HepG2 (cell line): ENCODE measurements at regions not wholly inside any gene's neighbourhood (a gene's known extent, or its start where the extent isn't known, plus 50 kb on each side); places are given as distances from the start of the nearest gene placed in this dataset.
A peak's percentile ranks its signal among the peaks of the same experiment; 100 is the strongest.

Experiments
- ATAC-seq: fragments of 200-7000 bp; cut with Tn5 transposase; 3 replicates; pipeline ENCODE4 v1.9.1; 2020; ENCODE audit warnings: mild to moderate bottlenecking, moderate library complexity
- BruUV-seq: library from RNA; stranded (reverse); fragments of 400-500 nt; replicated peaks from 2 replicates; lab custom pipeline; 2021; lab: Mats Ljungman, UMichigan
- CTCF ChIA-PET: fragments of 300-600 bp; formaldehyde crosslinking; extraction: SDS; loops from one replicate; lab custom pipeline; 2021; ENCODE audit warnings: low total read pairs, inconsistent platforms, low intra/inter-chr PET ratio; lab: Yijun Ruan, JAX
- POLR2A ChIA-PET: fragments of 350-600 bp; sonication (Branson Sonifier 250); formaldehyde crosslinking; loops from one replicate; lab custom pipeline; 2020; ENCODE audit warnings: antibody characterized with exemption, inconsistent platforms; lab: Yijun Ruan, JAX
- DNase-seq: peaks from one replicate; pipeline ENCODE4 v3.0.0-alpha.2; 2015; ENCODE audit warnings: low spot score
- FAIRE-seq: peaks from 3 replicates; lab custom pipeline; 2011; peaks lifted over from hg19 to GRCh38; lab: Jason Lieb, UNC
- H2AFZ ChIP-seq: one replicate; pipeline ENCODE4 v1.6.1; 2011; ENCODE audit warnings: low read length, inconsistent platforms
- H3K27ac ChIP-seq: fragments of 300-600 bp; 3 replicates; pipeline ENCODE4 v1.8.0; 2011; ENCODE audit warnings: mixed run types, mild to moderate bottlenecking, mixed read lengths, low read length, inconsistent platforms; ENCODE audit not compliant: insufficient read depth; ENCODE audit errors: extremely low read length
- H3K27me3 ChIP-seq, 2 experiments: fragments of 200-600 bp in 1 of 2; 2 replicates in 1 of 2; 3 replicates in 1 of 2; pipeline versions ENCODE4 v1.6.0 to v1.8.0; 2011; ENCODE audit warnings: low read length in 2 of 2, mild to moderate bottlenecking in 2 of 2, moderate library complexity in 2 of 2, inconsistent platforms in 1 of 2; ENCODE audit not compliant: insufficient read depth in 2 of 2, control insufficient read depth in 1 of 2
- H3K36me3 ChIP-seq, 2 experiments: fragments of 200-600 bp in 1 of 2; replicated peaks in 1 of 2; 2 replicates in 1 of 2; 3 replicates in 1 of 2; pipeline versions ENCODE4 v1.5.1 to v1.8.0; 2011; ENCODE audit warnings: low read length in 2 of 2, inconsistent platforms in 1 of 2; ENCODE audit not compliant: insufficient read depth in 2 of 2, control insufficient read depth in 1 of 2
- H3K4me1 ChIP-seq: 2 replicates; pipeline ENCODE4 v1.5.1; 2012; ENCODE audit warnings: low read length, inconsistent platforms; ENCODE audit not compliant: insufficient read depth
- H3K4me2 ChIP-seq: 2 replicates; pipeline ENCODE4 v1.6.0; 2011; ENCODE audit warnings: low read depth, low read length, inconsistent platforms
- H3K4me3 ChIP-seq, 3 experiments: fragments of 200-600 bp in 1 of 3; sonication (generic), shearing (Covaris generic) in 1 of 3; replicated peaks in 1 of 3; 2 replicates each; pipeline ENCODE4 v1.5.1; 2011 to 2016; ENCODE audit warnings: low read length in 3 of 3, inconsistent platforms in 2 of 3, low read depth in 2 of 3, mild to moderate bottlenecking in 2 of 3, control low read depth in 1 of 3, mixed read lengths in 1 of 3; ENCODE audit not compliant: insufficient read depth in 1 of 3
- H3K79me2 ChIP-seq: one replicate; pipeline ENCODE4 v1.6.1; 2011; ENCODE audit warnings: low read length, inconsistent platforms; ENCODE audit not compliant: insufficient read depth
- H3K9ac ChIP-seq: 2 replicates; pipeline ENCODE4 v1.6.0; 2011; ENCODE audit warnings: mild to moderate bottlenecking, low read depth, low read length, inconsistent platforms; ENCODE audit not compliant: insufficient read depth
- H3K9me3 ChIP-seq: 2 replicates; pipeline ENCODE4 v1.5.1; 2012; ENCODE audit warnings: mild to moderate bottlenecking, low read length
- H4K20me1 ChIP-seq: 2 replicates; pipeline ENCODE4 v1.6.0; 2011; ENCODE audit warnings: inconsistent platforms, mild to moderate bottlenecking, low read length, moderate library complexity; ENCODE audit not compliant: insufficient read depth
- ATF7 ChIP-seq, 2 experiments: fragments of 450-650 bp in 1 of 2; sonication (generic) in 1 of 2; formaldehyde crosslinking in 1 of 2; IDR thresholded peaks; 2 replicates each; pipeline versions ENCODE4 v1.4.0 to v1.6.1; 2016 to 2020; ENCODE audit warnings: antibody characterized with exemption in 1 of 2, mild to moderate bottlenecking in 1 of 2, missing genetic modification reagents in 1 of 2
- CREB1 ChIP-seq, 2 experiments: fragments of 450-650 bp in 1 of 2; IDR thresholded peaks; 2 replicates each; pipeline ENCODE4 v1.6.1; 2016 to 2017; ENCODE audit warnings: control low read depth in 1 of 2, mild to moderate bottlenecking in 1 of 2, missing compliant biosample characterization in 1 of 2, missing genetic modification characterization in 1 of 2
- CREM ChIP-seq, 2 experiments: sonication (generic) in 1 of 2; formaldehyde crosslinking in 1 of 2; IDR thresholded peaks; 2 replicates each; pipeline versions ENCODE4 v1.4.0 to v1.6.1; 2016 to 2020; ENCODE audit warnings: antibody characterized with exemption in 1 of 2, mild to moderate bottlenecking in 1 of 2, missing genetic modification reagents in 1 of 2
- ERF ChIP-seq: IDR thresholded peaks from 2 replicates; pipeline ENCODE4 v1.6.1; 2018; ENCODE audit warnings: missing biosample characterization, missing genetic modification reagents
- KLF16 ChIP-seq, 2 experiments: sonication (generic) in 1 of 2; formaldehyde crosslinking in 1 of 2; IDR thresholded peaks; 2 replicates each; pipeline versions ENCODE4 v1.6.1 to v1.8.0; 2016 to 2023; ENCODE audit warnings: missing genetic modification reagents in 2 of 2, missing compliant biosample characterization in 1 of 2
- REPIN1 ChIP-seq: sonication (generic); formaldehyde crosslinking; IDR thresholded peaks from 2 replicates; pipeline ENCODE4 v1.8.0; 2022; ENCODE audit warnings: missing genetic modification reagents, low read depth, mild to moderate bottlenecking, borderline replicate concordance
- RNF2 ChIP-seq: fragments of 450-650 bp; conservative IDR thresholded peaks from 2 replicates; pipeline ENCODE4 v1.6.1; 2016; ENCODE audit warnings: low read depth
- SIN3B ChIP-seq: fragments of 150-350 bp; IDR thresholded peaks from 2 replicates; pipeline ENCODE4 v1.6.1; 2014; ENCODE audit warnings: low read length
- SMARCE1 ChIP-seq: fragments of 450-650 bp; IDR thresholded peaks from 2 replicates; pipeline ENCODE4 v1.6.1; 2017; ENCODE audit warnings: borderline replicate concordance
- TOE1 ChIP-seq: sonication (generic); formaldehyde crosslinking; IDR thresholded peaks from 2 replicates; pipeline ENCODE4 v1.4.0; 2020; ENCODE audit warnings: mild to moderate bottlenecking, missing genetic modification reagents
- ZFAT ChIP-seq: sonication (generic); formaldehyde crosslinking; conservative IDR thresholded peaks from 2 replicates; pipeline ENCODE4 v1.8.1; 2023; ENCODE audit warnings: missing genetic modification reagents, inconsistent platforms
- ZFP36L1 ChIP-seq: sonication (generic); formaldehyde crosslinking; IDR thresholded peaks from 2 replicates; pipeline ENCODE4 v1.8.0; 2022; ENCODE audit warnings: mild to moderate bottlenecking, missing genetic modification reagents, moderate library complexity
- ZNF652 ChIP-seq: IDR thresholded peaks from 2 replicates; pipeline ENCODE4 v1.6.1; 2016; ENCODE audit warnings: low read depth, borderline replicate concordance
- WGBS: methylation state at CpG from one replicate; pipeline ENCODE4 v1.1.6; 2017; ENCODE audit warnings: low lambda C conversion rate; 5-methylcytosine and 5-hydroxymethylcytosine counted together
- in situ Hi-C: cut with HindIII; loops from 2 replicates; pipeline ENCODE4 v1.10.0; 2017; ENCODE audit warnings: low pct_unique_long_range_greater_than_20kb; ENCODE audit not compliant: extremely low pct_ligation_motif_present
- intact Hi-C: fragments of 100-400 bp; cut with micrococcal nuclease; formaldehyde crosslinking; loops from one replicate; pipeline ENCODE4 v1.10.0; 2022; ENCODE audit not compliant: unreplicated experiment

DNA sequence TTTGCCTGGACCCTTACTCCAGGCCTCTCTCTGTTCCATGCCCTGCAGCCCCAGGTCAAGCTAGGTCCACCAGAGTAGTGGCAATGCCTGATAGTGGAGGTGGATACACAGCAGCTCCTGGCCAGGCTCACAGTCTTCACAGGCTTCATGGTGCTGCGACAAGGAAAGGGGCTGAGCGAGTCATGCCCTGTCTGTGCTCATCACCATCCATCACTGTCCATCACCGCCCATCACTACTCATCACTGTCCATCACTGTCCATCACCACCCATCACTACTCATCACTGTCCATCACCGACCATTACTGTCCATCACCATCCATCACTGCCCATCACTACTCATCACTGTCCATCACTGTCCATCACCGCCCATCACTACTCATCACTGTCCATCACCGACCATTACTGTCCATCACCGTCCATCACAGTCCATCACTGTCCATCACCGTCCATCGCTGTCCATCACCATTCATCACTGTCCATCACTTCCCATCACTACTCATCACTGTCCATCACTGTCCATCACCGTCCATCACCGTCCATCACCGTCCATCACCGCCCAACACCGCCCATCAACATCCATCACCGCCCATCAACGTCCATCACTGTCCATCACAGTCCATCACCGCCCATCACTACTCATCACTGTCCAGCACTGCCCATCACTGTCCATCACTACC lies 57.1 kb upstream of the OTOS start:
- Histone ChIP-seq H3K27ac (no peak overlapping the region), H3K9me3 (no peaks in the 10 kb centered on the region), H3K4me1 (no peaks in the 10 kb centered on the region), H3K79me2 (no peaks in the 10 kb centered on the region), H3K4me2 (no peak overlapping the region), H3K9ac (no peak overlapping the region), H3K36me3 (no peaks in the 10 kb centered on the region), H2AFZ (no peak overlapping the region), H3K27me3 (peaks cover 9 to 60% of the 10 kb centered on the region in 2 experiments), H4K20me1 (no peaks in the 10 kb centered on the region), H3K4me3 (no peak overlapping the region)
- no peak for TF ChIP-seq RNF2
- no peak for TF ChIP-seq ZFP36L1 (CRISPR knock-in tag)
- no peak for TF ChIP-seq ZNF652
- TF ChIP-seq SMARCE1, result no peak
- 0 out of 2 replicates have a peak, but pooled peaks have one; percentile 9 for TF ChIP-seq ATF7 (IDR thresholded peaks at IDR 0.05)
- TF ChIP-seq ATF7 (CRISPR knock-in tag; IDR thresholded peaks at IDR 0.05), result no peak
- TF ChIP-seq TOE1 (CRISPR knock-in tag), result no peak
- no peak for TF ChIP-seq REPIN1 (CRISPR knock-in tag)
- TF ChIP-seq ERF, result no peak
- peak; percentile 54; the same call in 1 of the 2 replicates for TF ChIP-seq CREB1 (IDR thresholded peaks at IDR 0.05)
- no peak for TF ChIP-seq CREB1 (CRISPR knock-in tag; IDR thresholded peaks at IDR 0.05)
- TF ChIP-seq CREM (IDR thresholded peaks at IDR 0.05), result no peak
- no peak for TF ChIP-seq CREM (CRISPR knock-in tag; IDR thresholded peaks at IDR 0.05)
- TF ChIP-seq KLF16 (CRISPR knock-in tag; IDR thresholded peaks at IDR 0.05), result 0 out of 4 replicates have a peak, but pooled peaks of 1 of the 2 experiments have one; percentile 13
- no peak for TF ChIP-seq SIN3B
- TF ChIP-seq ZFAT (CRISPR knock-in tag), result no peak
- no TSS peak for BruUV-seq
- CTCF ChIA-PET, result no interaction called here
- POLR2A ChIA-PET, result no interaction called here
- FAIRE-seq (no peak), DNase-seq (no peak), ATAC-seq (no peak)
- WGBS, result 61% methylated on average over 17 of the region's 17 CpGs
- in situ Hi-C loops, result no loop called here
- intact Hi-C loops, result no loop called here
